Peyer's patch (tissue), 4 donors: ENCODE measurements at regions not wholly inside any gene's neighbourhood (a gene's known extent, or its start where the extent isn't known, plus 50 kb on each side); places are given as distances from the start of the nearest gene placed in this dataset.

ENCODE experiments used
- CTCF ChIP-seq, 6 experiments: fragments of 450-650 bp in 4 of 6; fragments of 200-600 bp in 2 of 6; sonication (generic) in 1 of 6; IDR thresholded peaks; one replicate each; pipeline ENCODE4 v1.5.1; 2017 to 2019; ENCODE audit warnings: antibody characterized with exemption in 6 of 6, mild to moderate bottlenecking in 3 of 6, moderate library complexity in 1 of 6
- POLR2A ChIP-seq, 2 donors: fragments of 450-650 bp; IDR thresholded peaks; one replicate each; pipeline ENCODE4 v1.5.1; 2017; ENCODE audit warnings: antibody characterized with exemption in 2 of 2, mild to moderate bottlenecking in 2 of 2, moderate library complexity in 2 of 2

DNA sequence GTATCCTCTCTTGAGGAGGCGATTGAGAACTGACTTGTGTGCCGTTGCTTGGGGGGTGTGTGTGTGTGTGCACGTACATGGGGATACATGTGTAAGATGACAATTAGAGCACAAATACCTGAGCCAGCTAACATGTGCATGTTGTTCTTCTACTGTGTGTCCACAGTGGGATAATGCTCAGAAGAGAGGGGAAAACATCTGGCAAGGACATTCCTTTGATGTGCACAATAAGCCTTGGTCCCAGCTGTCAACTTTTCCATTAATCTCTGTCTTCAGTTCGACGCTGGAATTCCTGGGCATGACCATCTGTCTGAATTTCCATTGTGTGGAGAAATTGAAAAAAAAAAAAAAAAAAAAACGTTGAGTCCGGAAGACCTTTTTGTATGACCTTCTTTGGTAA is 592.0 kb upstream of the GALNTL6 start:
- TF ChIP-seq CTCF (IDR thresholded peaks at IDR 0.05) (no peak), POLR2A (IDR thresholded peaks at IDR 0.05) (no peak)
